GM04503 (cell line): ENCODE measurements at regions not wholly inside any gene's neighbourhood (a gene's known extent, or its start where the extent isn't known, plus 50 kb on each side); places are given as distances from the start of the nearest gene placed in this dataset.
A peak's percentile ranks its signal among the peaks of the same experiment; 100 is the strongest.

Experiments
- DNase-seq: peaks from one replicate; pipeline ENCODE4 v3.0.0-alpha.2; 2012; ENCODE audit warnings: low read depth

DNA sequence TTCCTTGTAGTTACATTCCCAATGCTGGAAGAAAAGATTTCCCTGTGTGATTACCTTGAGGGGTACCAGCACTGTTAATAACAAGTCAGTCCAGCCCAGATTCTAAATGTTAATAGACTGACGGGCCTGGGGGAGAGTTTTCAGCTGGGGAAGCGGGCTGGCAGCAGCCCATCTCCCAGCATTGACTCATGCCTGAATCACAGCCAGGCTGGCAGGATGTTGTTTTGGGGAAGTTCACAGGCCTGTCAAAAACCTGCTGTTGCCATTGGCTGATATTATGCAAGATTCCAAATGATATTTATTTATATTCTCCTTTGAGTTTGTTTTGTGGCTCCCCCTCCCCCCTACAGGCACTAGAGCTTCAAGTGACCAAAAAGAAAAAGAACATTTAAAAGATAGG lies 213.9 kb upstream of the CNR1 start:
- peak; percentile 39 for DNase-seq

DNA sequence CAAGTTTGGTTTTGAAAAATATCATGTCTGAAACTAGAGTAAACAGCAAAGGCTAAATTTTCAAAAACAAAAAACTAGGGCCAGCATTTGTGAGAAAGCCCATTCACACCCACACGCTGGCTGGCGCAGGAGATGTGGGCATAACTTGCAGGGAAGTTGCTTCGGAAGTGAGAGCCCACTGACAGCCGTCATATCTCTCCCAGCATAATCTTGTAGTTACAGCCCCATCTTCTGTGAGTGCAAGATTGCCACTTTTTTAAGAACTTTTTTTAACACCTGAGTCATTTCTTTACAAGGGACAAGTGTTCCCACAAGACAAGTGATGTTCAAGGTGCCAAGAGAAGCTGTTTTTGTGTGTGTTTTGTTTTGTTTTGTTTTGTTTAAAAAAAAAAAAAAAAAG lies 212.5 kb upstream of the CNR1 start:
- DNase-seq = no peak

DNA sequence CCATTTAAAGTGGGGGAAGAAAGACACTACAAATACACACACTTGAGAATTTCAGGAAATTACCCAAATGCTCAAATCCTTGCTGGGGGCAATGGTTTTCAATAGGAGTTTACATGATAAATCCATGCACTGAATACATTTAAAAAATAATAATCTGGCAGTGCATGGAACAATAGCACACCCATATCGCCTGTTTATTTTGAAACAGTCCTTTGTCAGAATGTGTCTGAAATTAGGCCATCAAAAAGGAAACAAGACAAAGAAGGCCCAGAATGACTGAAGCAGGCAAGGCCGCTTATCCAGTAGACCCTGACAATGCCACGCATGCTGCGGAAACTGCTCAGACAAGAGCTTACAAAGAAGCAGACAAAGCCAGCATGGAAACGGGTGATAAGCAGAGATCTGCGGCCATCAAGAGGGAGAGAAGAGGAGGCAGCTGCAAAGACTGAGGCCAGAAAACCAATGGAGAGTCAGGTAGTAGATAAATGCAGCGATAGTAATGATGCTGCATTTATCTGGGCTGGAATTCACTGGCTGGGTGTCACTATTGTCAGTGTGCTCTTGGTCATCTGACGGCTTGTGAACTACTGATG lies 211.9 kb upstream of the CNR1 start:
- DNase-seq = no peak

DNA sequence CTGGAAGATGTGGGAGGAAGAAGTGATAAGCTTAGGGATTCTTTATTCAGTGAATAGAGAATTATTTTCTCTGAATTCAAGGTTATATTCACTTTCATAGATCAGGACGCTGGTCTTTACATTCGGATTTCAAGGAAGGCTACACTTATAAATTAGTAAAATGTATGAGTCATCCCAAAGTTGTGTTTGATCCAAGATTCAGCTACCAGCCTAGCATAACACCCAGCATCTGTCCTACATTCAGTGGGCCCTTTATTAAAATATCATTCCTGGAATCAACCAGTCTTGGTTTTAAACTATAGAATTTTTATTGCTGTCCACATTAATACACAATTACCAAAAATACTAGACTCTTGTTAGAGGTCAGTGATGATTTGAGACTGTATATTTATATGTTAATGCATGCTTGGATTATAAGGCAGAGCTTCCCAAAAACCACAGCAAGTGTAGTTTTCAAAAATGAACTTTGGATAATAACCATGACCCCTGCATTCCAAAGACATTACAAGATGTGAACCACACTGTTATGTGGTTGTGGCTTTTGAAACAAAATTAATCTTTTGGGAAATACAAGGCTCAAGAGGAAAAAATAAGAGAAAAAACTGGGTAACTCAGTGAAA lies 210.7 kb upstream of the CNR1 start:
- DNase-seq = peak; percentile 70

DNA sequence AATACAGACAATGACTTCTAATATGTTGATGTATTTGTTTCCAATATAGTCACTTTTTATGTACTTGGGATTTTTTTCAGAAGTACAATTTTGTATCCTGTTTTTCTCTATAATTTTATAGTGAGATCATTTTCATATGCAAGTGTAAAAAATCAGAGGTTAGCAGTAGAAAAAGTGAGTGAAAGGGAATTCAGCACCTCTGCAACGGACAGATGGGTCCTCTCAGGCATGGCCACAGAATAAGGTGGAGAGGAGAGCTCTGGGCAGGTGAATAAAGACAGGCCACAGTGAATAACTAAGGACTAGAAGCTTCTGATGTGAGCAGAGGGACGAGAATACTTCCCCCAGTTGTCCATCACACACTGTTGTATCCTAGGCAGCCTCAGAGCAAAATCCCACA lies 210.1 kb upstream of the CNR1 start:
- DNase-seq = no peak

DNA sequence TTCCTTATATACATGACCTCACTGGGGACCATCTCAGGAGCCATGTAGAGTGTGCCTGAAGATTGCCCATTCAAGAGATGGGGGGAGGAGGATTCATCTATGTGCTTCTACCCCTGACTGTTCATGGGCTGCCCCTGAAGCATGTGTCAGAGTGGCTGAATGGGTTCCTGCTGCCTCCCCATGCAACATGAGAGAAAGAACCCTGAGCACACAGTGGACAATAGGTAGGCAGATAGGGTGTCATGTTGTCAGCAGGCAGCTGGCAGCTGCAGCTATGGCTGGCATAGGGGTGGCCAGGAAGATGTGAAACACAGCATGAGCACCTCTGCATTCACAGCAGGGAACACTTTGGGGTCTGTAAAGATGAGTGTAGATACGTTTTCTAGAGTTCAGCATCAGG lies 208.4 kb upstream of the CNR1 start:
- DNase-seq = no peak

DNA sequence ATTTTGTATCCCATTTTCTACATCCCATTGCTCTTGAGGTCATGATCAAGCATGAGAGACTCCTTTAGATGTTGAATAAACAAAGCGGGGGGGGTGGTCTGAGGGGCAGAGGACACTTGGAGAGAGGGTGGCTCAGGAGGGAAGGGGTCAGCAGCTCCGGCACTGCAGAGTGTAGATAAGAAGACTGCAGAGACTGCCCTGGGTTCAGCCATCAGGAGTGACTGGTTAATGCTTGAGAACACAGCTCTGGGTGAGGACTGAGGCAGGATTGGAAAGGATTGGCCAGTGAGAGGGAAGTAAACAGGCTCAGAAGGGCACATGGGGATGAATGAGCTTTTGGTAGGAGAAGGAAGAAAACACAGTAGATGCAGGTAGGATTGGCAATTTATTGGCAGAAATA lies 205.3 kb upstream of the CNR1 start:
- DNase-seq = no peak

DNA sequence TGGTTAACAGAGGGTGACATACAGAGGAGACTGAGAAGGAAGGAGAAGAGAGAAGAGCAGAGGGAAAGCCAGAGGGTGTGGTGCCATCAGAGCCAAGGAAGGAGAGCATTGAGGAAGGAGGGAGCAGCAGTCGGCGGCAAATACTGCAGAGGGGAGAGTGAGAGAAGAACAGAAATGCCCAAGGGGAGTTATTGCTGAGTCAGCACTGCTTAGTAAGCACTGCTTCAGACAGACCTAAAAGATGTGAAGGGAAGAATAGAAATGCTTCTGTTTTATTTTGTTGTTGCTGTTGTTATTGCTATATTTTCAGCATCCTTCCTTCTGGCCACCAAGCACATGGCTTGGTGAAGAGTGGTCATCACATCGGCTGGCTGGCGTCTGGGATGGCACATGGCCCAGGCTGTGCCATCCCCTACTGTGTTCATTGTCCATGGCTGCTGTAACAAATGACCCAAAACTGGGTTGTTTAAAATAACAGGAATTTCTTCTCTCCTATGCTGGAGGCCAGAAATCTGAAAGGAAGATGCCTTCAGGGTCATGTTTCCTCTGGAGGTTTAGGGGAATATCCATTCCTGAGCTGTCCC lies 204.1 kb upstream of the CNR1 start:
- no peak for DNase-seq

DNA sequence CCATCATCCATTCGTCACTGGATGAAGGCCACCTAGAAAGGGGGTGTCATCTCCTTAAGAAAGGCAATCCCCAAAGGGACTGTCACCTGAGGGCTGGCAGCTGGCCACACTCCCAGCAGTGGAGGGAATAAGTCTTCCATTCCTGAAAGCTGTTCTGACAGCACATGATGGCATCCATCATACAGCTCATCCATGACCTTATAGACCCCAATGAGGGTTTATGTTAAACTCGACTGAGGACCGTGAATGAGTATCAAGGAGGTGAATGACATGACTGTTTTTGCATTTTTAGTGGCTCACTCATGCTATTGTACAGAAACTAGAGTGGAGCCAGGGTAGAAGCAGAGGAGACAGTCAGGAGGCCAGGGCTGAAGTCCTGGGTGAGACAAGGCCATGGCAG lies 203.1 kb upstream of the CNR1 start:
- DNase-seq = no peak

DNA sequence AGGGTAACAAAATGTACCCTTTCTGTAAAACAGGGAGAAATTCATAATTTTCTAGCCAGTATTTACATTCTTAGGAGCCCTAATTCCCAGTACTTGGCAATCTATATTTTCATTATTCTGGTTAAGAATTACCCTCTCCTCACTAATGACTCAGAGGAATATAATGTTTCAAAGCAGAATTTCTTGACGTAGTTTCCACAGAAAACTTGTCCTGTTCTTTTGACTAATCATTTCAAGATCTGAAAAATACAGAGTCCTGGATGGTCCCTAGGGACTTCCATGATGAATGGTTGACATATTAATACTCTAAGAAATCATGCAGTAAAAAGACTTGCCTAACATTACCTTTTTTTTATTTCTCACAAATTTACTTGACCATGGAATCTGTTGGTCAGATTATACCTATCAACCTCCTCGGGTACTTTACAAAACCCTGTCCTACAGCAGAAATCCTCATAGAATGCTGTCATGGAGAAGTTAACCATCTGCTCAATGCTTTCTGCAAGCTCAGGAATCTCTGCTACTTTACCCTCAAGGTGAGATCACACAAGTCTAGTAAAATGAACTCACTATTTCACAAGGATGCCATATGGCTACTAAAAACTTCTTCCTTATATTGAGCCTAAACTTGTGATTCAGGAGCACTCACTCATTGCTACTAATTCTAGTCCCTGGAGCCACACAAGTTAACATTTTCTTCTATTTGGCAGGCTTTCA lies 202.1 kb upstream of the CNR1 start:
- DNase-seq = peak; percentile 48

DNA sequence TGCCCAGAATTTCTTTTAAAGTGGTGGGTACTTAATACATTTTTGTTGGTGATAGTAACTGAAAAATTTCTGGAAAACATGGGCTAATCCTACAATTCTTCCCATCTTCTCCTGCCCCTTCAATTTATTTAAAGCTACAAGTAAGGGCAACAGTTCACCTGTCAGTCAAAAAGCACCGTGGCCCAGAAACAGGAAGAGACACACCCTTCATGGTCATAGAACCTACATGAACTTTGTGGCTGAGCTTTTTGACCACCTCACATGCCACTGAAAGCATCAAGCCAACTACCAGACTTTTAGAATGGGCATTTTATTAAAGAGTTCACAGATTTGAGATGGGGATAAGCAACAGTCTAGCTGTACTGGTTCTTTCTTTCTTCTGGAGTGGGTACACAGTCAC lies 201.1 kb upstream of the CNR1 start:
- DNase-seq = no peak

DNA sequence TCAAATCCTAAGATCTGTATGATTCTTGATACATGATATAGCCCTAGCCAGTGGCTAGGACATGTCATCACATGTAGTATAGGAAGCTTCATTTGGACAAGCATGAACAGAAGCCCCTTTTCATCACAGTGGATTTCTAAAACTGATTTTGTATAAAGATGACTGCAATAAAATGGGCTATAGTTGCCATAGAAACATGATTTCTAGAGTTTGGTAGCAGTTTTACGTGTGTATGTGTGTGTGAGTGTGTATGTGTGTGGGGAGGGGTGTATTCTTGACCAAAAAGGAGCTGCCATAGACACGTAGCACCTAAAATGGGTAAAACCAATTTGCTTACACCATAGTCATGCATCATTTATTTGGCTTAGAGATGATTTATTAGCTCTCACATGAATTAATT lies 200.5 kb upstream of the CNR1 start:
- DNase-seq = no peak

DNA sequence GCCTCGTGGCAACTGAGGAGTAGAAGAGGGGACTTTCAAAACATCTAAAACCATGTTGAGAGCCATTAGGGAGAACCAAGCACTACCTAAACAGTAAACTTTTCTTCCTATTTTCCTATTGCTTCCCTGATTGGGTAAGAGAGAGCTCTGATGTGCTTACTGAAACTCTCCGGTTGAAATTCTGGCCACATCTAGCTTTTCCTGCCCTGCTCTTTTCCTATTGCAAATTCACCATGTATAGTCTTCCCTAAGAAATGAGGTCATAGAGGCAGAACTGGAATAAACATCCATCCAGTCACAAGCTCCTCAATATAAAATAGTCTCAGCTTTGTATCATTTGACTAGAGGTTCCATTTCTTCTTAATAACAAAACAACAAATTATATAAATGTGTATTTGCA lies 199.5 kb upstream of the CNR1 start:
- DNase-seq = no peak

DNA sequence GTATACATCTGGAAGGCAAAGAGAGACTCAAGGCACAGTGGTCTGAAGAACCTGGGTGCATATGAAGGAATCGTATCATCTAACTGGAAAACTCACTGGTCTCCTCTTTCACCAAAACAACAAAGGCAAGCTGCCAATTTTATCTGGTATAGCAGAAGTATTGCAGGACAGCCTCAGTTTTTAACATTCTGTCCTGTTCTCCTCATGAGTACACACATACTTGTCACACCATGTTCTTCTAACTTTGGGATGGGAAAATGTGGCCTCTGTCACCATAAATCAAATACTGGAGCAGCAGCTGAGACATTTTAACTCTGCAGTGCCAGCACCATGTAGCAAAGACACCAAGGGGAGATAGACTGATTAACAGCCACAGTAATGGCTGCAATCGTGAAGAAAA lies 199.1 kb upstream of the CNR1 start:
- no peak for DNase-seq

DNA sequence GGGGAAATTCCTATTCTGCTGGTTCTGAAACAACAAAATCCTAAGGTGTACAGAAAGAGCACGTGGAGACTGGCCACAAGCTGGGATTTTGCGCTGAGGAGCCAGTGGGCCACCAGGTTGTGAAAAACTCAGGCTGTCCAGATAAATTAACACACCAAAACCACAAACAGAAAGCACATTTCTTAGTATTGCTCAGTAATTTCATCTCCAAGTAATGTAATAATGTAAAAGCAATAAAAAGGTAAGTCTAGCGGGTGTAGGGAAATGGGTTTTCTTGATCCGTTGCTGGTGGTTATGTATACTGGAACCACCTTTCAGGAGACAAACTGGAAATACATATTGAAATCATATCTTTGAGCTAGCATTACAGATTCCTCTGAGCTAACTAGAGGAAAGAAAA lies 195.6 kb upstream of the CNR1 start:
- DNase-seq = no peak

DNA sequence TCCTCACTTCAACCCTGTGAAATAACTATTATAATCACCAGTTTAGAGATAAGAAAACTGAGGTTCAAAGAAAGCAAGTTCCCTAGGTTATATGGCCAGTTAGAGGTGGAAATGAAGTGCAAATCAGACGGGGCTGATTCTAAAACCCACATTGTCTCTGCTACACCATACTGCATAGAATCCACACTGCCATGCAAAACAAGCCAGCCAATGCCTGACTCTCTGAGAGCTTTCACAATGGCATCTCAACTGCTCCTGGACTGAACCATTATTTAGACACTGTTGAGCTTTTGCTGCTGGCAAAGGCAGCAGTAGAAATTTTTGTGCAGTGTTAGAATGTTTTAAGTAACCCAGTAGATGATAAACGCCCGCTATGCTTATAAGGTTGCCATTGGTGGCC lies 195.2 kb upstream of the CNR1 start:
- DNase-seq = no peak

DNA sequence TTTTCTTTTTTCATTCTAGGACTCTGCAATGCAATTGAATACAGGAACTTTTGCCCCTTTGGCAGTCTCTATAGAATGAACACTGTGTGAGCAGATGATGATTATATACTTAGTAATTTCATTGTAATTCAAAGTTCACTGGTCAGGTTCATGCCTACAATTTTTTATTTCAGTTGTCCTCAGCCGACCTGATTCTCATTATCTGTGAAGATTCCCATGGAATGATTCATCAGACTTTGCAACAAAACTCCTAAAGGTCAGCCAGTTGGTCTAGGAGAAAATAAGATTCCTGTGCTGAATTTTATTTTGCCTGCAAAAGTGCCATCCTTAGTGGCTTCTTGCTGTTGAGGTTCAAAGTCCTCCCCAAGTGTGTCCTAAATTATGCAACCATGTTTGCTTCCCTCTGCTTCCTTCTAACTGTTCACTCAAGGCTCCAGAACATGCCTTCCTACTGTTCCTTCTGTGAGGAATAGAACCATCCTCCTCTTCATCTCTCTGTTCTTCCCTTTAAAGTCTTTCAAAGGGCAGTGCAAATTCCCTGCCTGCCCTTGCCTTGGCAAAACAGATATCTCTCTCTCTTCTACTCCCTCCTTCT lies 194.2 kb upstream of the CNR1 start:
- peak; percentile 65 for DNase-seq

DNA sequence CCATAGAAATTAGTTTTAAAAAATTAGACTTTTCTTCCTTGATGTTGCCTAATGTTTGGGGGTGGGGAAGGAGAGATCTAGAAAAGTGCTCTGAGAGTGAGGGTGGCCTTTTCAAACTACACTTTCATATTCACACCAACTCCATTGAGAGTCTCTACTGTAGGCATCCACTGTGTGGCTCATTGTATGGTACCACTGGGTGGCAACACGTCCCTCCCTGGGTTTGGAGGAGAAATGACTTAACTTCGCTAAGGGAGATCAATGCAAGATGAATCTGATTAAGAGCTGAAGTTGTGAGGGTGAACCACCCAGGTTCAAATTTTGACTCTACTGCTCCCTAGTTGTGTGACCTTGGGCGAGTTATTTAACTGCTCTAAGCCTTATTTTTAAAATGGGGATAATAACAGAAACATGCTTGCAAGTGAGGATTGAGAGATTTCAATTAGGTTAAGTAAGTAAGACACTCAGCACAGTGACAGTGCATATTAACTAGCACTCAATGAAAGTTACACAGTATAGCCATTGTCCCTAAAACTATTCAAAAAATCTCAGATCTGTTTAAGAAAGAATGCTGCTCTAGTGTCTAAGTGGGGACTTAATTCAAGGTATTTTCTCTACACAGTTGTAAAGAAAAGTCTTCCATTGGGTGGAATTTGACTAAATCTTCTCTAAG lies 193.5 kb upstream of the CNR1 start:
- DNase-seq = no peak

DNA sequence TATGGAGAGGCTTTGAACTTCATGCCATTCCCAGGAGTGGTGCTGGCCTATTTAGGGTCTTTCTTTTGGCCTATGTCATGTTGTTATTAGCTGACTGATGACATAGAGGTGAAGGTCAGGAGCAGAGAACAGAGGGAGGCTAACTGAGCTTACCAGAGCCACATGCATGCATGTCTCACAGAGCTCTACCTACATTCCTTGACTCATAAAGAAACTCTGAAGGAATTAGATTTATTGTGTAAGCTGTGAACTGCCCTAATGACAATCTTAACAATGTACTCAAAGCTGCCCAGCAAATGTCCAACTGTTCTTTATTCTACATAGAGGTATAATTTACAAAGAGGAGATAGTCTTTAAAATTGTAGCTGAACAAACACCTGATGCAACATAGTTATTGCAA lies 192.7 kb upstream of the CNR1 start:
- no peak for DNase-seq

DNA sequence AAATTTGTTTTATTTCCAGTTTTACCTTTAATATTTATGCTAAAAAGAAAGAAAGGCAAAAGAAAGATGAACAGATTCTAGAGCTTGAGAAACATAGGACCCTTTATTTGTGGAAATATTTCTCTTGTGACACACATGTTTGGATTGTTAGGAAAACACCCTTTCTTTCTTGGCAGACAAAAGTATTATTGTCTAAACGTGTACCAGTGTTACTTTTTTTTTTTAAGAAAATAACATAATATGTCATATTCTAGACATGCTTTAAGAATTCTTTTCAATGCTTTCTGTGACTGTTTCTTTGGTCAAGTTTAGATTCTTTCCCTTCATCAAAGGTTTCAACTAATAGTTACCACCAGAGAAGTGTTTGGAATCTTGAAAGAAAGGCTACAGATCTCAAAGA lies 183.4 kb upstream of the CNR1 start:
- no peak for DNase-seq

DNA sequence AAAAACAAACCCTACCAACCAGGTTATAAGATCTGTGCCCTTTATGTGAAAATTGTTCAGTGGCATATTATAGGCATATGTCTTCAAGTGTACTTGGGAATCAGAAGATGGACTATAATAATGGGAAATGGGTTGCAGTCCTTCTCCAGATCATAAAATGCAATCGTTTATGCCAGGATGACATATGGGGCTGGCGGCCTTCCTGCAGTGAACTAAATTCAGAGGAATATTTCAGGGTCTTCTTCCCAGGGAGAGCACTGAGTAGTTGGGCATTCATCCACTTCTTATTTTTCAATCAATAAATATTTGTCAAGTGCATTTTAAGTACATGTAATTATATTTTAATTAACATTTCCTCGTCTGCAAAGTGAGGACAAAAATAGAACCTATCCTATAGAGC lies 176.2 kb upstream of the CNR1 start:
- DNase-seq = no peak

DNA sequence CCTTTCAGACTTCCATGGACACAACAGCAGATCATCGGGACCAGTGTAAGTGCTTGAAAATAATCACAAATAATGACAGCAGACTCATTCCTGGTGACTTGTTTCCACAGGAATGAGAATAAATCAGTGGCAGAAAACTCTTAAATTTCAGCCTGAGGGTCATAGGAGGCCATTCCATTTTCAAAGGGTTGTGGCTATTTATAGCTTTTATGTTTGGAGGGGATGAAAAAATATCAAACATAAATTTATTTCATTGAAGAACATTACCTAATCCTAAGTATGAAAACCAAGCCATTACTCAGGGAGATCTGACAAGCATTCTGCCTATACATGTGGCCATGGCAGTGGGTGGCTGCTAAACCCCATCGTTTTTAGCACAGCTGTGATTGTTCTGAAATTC lies 173.6 kb upstream of the CNR1 start:
- DNase-seq = no peak

DNA sequence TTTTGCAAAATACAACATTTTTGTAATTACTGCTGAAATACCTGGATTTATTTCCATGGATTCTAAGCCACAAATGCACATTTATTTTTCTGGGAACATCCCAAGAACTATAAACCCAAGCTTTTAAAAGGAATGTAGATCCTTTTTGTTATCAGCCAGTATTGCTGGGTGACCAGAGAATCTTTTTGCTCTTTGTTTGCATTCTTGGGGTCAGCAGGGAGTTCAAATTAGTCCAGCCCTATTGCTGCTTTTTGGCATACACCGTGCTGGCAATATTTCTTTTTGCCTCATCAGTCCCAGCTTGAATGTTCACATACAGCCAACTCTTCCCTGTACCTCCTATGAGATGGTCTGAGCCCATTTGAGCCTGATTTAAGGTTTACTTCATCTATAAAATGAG lies 155.2 kb upstream of the CNR1 start:
- no peak for DNase-seq
